GM18867 (cell line): ENCODE measurements at regions not wholly inside any gene's neighbourhood (a gene's known extent, or its start where the extent isn't known, plus 50 kb on each side); places are given as distances from the start of the nearest gene placed in this dataset.

Experiments used
- ATAC-seq: cut with Tn5 transposase; IDR thresholded peaks from one replicate; pipeline ENCODE4 v1.9.1; 2021; ENCODE audit warnings: mild to moderate bottlenecking, moderate library complexity; ENCODE audit not compliant: unreplicated experiment

DNA sequence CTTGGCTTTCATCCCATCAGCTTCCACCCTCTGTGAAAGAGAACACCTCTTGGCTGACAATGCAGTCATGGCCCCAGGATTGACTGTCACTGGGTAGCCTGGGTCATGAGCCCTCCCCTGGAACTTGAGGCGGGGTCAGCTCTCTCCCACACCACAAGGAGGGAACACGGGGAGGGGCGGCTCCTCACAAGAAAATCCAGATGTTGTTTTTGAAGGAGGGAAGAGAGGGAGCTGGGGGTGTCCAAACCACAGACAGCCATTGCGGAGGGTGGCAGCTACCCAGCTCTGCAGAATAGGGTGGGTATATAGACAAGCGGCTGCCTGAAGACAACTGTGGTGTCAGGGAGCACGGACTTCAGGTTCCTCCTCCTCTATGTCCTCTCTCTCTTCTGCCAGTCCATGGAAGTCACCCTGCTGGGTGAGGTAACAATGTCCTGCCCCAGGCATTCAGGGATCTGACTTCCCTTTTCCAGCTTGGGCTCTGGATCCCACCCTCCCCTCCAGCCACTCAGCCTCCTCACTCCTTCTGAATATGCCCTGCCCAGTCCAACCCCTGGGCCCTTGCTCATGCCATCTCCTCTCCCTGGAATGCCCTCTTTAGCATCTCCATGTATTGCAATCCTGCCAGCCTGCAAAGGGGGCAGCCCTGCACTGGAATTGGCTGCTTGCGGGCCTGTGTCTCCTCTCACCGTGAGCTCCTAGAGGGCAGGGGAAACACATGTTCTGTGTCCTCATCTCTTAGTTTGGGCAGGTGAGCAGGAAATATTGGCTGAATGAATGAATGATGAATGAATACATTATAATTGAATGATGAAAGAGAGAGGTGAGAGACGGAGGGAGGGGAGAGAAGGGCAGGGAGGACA is 60.9 kb upstream of the RUNX3 start:
- no peak for ATAC-seq

DNA sequence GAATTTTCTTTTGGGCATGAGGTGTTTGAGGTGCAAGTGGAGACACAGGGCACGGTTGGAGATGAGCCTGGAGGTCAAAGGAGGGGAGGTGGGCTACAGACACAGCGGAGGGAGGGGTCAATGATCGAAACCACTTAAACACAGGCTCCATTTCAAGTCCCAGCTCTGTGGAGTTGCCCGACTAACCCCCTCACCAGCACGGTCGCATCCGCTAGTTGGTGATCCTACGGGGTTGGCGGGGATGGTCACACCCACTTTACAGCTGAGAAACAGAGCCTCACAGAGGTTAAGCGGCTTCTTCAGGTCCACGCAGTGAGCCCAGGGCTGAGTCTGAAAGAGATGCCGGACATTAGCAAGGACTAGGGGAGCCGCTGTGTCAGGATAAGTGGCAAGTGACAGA is 60.1 kb upstream of the RUNX3 start:
- ATAC-seq = no peak

DNA sequence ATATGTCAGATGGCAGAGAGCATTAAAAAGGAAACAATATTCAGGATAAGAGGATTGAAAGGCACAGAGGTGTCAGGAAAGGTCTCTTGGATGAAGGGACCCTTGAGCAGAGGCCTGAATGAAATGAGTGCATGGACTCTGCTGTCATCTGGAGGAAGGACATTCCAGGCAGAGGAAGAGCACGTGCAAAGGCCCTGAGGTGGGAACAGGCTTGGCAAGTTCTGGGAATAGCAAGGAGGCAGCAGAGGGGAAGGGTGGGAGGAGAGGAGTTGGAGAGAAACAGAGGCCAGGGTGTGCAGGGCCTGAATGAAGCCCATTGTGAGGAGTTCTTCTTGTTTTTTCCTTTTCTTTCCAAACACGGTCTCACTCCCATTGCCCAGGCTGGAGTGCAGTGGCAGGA is 59.0 kb upstream of the RUNX3 start:
- ATAC-seq = no peak

DNA sequence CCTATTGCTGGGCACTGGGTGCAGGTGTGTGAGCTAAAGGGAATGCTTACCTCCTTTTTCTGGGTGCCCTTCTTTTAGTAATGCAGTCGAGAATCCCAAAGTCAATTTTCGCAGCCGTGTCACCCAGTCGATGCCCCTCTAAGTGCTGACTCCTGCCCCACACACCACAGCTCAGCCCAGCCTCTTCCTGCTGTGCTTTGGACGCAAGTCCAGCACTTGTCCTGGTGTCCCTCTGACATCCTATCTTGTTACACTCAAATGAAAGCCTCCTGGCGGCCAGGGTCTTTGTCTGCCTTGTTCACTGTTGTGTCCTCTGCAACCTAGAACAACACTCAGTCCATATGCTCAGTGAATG is 58.5 kb upstream of the RUNX3 start:
- no peak for ATAC-seq

DNA sequence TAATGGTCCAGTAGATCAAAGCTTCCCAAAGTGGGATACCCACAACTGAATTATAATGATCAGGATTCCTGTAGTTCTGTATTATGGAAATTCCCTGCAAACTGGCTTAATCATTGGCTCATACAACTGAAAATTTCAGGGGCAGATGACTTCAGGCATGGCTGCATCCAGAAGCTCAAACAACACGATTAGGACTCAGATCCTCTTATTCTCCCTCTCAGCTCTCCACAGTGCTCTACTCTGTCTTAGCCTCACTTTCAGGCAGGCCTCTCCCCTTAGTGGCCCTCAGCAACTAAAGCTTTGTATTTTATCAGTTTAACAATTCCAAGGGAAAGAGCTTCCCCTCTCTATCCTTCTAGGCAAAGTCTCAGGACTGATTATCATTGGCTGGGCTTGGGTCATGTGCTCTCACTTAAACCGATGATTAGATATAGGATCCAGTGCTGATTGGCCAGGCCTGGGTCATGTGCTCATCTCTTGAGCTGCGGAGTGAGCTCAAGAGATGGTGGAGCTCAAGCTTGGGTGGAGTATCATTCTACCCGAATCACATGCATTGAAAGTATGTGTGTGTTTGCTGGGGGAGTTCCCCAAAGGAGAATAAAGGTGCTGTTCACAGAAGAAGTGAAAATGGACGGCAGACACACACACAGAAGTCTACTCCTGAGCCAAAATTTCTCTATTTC is 57.9 kb upstream of the RUNX3 start:
- no peak for ATAC-seq

DNA sequence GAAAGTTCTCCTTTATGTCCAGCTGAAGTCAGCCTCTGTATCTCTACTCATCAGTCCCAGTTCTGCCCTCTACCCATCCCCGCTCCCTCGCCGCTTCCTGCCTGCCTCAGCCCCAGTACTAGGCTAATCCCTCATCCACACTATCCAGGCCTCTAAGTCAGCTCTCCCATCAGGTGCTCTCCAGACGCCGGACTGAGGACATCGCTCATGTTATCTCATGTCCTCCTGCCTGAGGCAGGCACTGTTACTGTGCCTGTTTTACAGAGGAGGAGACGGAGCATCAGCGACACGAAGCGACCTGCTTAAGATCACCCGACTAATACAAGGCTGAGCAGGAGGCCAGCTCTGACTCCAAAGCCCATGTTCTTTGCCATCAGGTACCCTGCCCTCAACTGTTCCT is 57.3 kb upstream of the RUNX3 start:
- no peak for ATAC-seq

DNA sequence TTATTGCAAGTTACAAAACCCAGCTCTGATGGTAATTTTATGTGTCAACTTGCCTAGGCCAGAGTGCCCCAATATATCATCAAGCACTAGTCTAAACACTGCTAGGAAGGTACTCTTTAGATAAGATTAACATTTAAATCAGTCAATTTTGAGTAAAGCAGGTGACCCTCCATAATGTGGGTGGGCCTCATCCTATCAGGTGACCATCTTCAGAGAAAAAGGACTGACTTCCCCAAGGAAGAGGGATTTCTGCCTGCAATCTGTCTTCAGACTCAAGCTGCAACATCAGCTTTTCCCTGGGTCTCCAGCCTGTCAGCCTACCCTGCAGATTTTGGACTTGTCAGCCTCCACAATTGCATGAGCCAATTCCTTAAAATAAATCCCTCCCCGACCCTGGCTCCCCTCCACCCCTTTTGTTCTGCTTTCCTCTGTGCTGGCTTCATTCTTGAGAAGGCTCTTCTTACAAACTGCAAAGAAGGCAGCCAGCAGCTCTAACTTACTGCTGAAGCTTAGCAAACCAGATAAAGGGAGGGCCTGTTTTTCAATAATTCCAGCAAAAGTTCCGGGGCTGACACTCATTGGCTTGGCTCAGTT is 56.4 kb upstream of the RUNX3 start:
- ATAC-seq = no peak

DNA sequence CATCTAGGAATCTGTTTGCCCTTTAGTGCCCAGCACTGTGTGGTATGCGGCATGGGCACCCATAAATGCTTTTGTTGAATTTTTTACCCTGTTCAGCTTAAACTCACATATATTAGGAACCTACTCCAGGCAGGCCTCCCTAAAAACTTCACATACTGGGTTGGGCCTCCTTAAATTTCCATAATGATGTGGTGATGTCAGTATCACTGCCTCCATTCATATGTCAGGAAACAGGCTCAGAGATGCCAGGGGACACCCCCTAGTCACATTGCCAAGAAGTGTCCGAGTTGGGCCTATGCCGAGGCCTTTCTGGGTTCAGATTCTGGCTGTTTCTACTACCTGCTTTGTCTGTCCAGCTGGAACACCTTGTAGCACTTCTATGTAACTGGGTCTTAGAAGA is 55.7 kb upstream of the RUNX3 start:
- ATAC-seq = no peak

DNA sequence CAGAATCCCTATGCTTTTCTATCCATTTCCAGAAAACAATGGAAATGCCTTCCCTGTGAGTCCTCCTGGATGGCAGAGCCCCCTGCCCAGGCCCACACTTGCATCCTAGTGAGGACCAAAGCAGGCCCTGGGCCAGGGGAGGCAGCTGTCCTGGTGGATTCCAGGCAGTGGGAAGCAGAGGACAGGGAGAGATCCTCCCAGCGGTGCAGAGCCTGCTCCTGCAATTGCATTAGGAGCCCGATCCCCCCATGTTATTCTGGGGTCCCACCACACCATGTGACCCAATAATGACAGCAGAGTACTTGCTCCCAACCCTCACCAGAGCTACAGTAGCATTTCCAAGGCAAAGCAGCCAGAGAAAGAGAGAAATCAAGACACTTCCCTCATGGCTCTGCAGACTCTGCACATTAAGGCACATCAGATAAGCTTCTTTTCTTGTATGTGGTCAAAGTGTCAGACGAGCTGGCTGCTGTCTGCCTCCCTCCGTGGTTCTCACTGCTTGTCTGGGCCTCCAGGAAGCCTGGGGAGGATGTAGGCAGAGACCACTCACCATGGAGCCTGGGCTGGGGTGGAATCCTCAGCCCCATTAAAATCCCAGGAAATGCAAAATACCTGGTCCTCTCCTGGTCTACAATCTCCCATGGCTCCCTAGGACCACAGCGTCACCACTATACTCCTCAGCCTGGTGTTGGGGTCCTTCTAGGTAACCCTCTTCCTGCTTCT is 54.9 kb upstream of the RUNX3 start:
- ATAC-seq = no peak

DNA sequence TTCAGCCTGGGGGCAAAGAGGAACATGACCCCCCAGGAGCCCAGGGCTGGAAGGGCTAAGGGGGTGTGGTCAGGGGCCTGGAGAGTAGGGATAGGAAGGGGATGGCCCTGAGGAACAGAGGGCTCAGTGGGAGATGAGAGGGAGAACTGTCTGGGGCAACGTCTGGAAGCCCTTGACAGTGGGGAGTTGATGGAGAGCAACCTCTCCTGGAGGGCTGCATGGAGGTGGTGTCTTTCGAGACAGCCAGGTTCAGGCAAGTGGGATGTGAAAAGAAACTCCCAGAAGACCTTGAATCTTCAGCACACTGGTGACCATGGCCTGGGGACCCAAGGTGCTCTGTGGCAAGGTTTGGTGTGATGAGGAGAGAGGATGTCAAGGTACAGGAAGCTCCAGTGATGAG is 54.2 kb upstream of the RUNX3 start:
- no peak for ATAC-seq

DNA sequence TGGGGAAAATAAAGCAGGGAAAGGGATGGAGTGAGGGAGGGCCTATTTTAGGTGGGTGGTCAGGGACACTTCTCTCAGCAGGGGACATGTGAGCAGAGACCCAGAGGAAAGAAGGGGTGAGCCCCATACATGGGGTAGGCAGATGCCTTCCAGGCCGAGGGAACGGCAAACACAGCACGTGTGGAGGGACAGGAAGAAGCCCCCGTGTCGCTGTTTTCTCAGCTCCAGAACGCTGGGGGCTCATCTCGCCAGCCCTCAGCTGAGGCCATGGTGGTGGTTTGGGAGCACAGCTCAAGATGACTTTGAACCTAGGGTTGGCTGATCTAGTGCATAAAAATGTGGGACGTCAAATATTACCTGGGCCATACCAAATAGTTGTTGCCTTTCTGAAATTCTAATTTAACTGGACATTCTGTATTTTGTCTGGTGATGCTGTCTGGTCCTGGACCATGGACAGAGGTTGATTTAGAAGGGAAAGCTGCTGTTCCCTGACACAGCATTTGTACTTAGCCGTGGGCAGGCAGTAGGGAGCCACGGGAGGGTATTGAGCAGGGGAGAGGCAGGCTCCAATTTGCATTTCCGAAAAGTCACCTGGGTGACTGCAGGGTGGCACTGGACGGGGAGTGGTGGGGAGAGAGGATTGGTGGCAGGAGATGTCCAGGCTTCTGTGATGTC is 53.1 kb upstream of the RUNX3 start:
- ATAC-seq = no peak

DNA sequence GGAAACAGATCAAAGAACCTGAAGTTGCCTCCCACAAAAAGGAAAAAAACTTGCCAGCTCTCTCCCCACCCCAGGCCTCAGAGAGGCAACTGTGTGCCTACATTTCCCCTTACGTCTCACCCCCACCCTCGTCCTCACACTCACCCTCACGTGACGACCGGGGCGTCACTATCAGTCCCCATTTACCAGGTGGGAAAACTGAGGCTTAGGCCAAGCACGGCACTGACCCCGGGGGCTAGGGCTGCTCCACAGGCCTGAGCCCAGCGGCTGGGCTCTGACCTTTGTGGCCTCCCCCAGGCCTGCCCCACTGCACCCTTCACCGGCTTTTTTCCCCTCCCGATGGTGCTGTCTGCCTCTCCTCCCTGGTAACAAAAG is 51.5 kb upstream of the RUNX3 start:
- no peak for ATAC-seq

DNA sequence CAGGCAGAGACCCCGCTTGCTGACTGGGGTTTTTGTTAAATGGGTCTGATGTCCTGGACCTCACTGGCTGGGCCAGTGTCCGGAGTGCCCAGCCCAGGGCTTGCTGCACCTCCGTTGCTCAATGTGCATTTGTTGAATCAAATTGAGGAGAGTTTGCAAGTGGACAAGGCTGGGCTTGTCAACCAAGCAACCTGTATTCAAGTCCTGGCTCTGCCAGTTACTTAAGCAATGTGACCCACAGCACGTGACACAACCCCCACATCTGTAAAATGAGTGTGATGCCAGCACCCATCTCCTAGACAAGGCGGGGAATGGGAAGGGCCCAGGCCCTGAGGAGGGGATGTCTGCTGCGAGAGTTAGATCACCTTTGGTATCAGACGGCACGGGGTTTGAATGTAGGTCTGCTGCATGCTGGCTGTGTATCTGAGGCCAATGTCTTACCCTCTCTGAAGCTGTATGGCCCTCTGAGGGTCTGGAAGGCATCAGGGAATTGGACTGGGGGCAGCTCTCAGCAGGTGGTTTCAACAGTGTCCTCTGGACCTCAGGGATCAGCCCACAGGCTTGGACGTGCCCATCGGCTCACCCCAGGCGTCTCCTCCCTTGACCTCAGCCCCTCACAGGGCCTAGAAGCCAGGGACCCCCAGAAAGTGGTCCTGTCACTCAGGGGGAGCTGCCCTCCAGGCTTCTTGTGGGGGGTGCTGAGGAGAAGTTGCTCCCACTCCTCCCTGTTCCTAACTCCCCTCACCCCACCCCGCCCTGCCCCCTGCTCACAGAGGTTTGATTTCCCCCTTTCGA is 51.0 kb upstream of the RUNX3 start:
- ATAC-seq = no peak
